Lower lobe of right lung (tissue), 2 donors: ENCODE measurements at regions not wholly inside any gene's neighbourhood (a gene's known extent, or its start where the extent isn't known, plus 50 kb on each side); places are given as distances from the start of the nearest gene placed in this dataset.

ENCODE experiments used
- ATAC-seq, 2 donors: fragments of 200-7000 bp; cut with Tn5 transposase; one replicate each; pipeline ENCODE4 v1.9.1; 2020 to 2022; ENCODE audit warnings: mild to moderate bottlenecking in 2 of 2, moderate library complexity in 2 of 2
- DNase-seq: peaks from one replicate; pipeline ENCODE4 v3.0.0-alpha.2; 2020
- H3K27ac ChIP-seq: fragments of 200-600 bp; one replicate; pipeline ENCODE4 v1.8.0; 2022
- H3K27me3 ChIP-seq: fragments of 200-600 bp; one replicate; pipeline ENCODE4 v1.8.0; 2022; ENCODE audit warnings: low read depth
- H3K36me3 ChIP-seq: fragments of 200-600 bp; one replicate; pipeline ENCODE4 v1.8.0; 2022; ENCODE audit warnings: mild to moderate bottlenecking
- H3K4me1 ChIP-seq: fragments of 200-600 bp; one replicate; pipeline ENCODE4 v1.8.0; 2022
- H3K4me3 ChIP-seq: fragments of 200-600 bp; one replicate; pipeline ENCODE4 v1.8.0; 2022; ENCODE audit warnings: mild to moderate bottlenecking
- H3K9me3 ChIP-seq: fragments of 200-600 bp; one replicate; pipeline ENCODE4 v1.8.0; 2022
- CTCF ChIP-seq: fragments of 200-600 bp; IDR thresholded peaks from one replicate; pipeline ENCODE4 v1.8.0; 2022; ENCODE audit warnings: antibody characterized with exemption, mild to moderate bottlenecking
- intact Hi-C: fragments of 100-400 bp; cut with DNase I; formaldehyde crosslinking; loops from one replicate; pipeline ENCODE4 v1.11.0; 2022
- donor health status: DM: no; HTN: yes; CAD: no; lungs with severe emphysema.

DNA sequence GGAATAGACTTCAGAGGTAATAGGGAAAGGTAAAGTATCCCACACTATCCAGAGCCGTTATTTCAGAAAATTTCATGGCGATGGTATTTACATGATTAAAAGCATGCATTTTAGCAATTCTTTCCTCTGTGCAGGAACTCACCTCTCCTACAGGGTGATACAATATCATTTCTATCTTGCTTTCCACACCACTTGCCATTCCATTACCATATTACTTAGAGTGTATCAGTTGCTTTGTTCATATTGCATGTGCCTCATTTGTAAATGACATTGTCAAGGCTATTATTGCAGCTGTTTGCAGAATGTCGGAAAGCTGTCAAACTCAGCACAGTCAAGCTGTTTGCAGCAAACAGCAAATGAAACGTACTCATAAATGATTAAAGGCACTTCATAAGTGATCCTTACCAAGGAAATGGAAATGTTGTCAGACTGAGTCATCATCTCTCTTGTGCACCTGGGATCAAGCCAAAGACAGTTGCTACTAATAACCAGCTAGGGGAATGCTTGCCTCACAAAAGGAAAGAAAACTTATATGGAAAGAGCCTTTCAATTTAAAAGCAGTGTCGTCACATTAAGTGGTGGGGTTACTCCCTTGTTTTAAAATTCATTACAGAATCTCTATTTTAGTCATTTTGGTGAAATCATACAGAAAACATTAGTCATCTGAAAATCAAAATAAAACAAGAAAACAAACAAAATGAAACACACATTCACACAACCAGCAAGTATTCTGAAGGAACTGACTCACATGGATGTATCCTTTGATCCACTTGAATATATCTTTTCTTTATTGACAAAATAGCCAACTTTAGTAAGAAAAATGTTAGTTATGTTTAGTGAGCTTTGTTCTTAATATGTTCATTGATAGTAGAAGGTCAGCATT, 1064.1 kb upstream of the CNTNAP5 start:
- no peak overlapping the region for H3K27ac ChIP-seq
- no peaks in the 10 kb centered on the region for H3K4me1 ChIP-seq
- no peak for TF ChIP-seq CTCF
- no peaks in the 10 kb centered on the region for H3K9me3 ChIP-seq
- ATAC-seq (peak; percentile 51 to 77), DNase-seq (no peak)
- H3K36me3 ChIP-seq: no peaks in the 10 kb centered on the region
- no peaks in the 10 kb centered on the region for H3K27me3 ChIP-seq
- intact Hi-C loops: no loop called here
- no peak overlapping the region for H3K4me3 ChIP-seq

DNA sequence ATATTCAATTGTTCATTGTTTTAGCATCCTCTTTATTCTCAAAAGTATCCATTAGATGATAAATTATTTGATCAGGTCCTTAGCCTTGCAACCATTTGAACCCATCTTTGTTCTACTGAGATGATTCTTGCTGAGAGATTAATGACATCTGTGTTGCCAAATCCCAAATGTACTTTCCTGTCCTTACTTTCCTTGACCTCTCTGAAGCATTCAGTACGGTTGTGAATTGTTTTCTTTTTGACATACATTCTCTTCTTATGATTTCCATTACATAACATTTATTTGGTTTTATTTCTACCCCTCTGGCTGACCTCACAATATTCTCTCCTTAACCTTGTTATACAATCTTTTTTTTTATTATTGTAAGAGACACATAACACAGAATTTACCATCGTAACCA, 1058.6 kb upstream of the CNTNAP5 start:
- no peak overlapping the region for H3K4me3 ChIP-seq
- TF ChIP-seq CTCF: no peak
- no peaks in the 10 kb centered on the region for H3K9me3 ChIP-seq
- no peaks in the 10 kb centered on the region for H3K4me1 ChIP-seq
- no peak overlapping the region for H3K27ac ChIP-seq
- DNase-seq (no peak), ATAC-seq (no peak)
- H3K36me3 ChIP-seq: no peaks in the 10 kb centered on the region
- H3K27me3 ChIP-seq: no peaks in the 10 kb centered on the region
- intact Hi-C loops: no loop called here

- ATAC-seq (no peak), DNase-seq (no peak)
- TF ChIP-seq CTCF: no peak
- no peak overlapping the region for H3K4me3 ChIP-seq
- H3K27ac ChIP-seq: no peak overlapping the region
- intact Hi-C loops: no loop called here
- no peaks in the 10 kb centered on the region for H3K27me3 ChIP-seq
- no peaks in the 10 kb centered on the region for H3K4me1 ChIP-seq
- no peaks in the 10 kb centered on the region for H3K36me3 ChIP-seq
- H3K9me3 ChIP-seq: no peaks in the 10 kb centered on the region
Measured at GRCh38 chr2:122977580-122977979, 1047.5 kb upstream of the CNTNAP5 start.

DNA sequence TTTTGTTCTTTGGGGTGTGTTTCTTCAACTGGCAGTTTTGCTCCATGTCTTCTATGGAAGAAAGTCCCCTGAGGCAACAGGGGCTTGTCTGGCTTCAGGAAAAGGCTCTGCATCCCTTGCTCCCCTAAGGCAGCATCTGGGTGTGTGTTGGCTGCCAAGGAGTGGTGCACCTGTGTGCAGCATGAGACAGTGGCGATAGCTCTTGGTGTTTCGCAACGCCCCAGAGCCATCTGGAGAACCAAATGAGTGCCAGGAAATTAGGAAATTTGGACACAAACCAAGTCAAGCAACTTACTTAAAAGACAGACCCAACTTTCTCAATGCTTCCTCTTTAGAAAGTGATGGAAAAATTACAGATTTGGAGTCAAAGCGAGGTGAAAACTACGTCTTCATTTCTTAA, 1044.4 kb upstream of the CNTNAP5 start:
- Histone ChIP-seq H3K4me3 (no peak overlapping the region), H3K27ac (no peak overlapping the region), H3K4me1 (no peaks in the 10 kb centered on the region), H3K9me3 (no peaks in the 10 kb centered on the region), H3K36me3 (no peaks in the 10 kb centered on the region), H3K27me3 (no peaks in the 10 kb centered on the region)
- intact Hi-C loops: no loop called here
- ATAC-seq: peak; percentile 75 to 80
- no peak for TF ChIP-seq CTCF
- peak; percentile 44 for DNase-seq

DNA sequence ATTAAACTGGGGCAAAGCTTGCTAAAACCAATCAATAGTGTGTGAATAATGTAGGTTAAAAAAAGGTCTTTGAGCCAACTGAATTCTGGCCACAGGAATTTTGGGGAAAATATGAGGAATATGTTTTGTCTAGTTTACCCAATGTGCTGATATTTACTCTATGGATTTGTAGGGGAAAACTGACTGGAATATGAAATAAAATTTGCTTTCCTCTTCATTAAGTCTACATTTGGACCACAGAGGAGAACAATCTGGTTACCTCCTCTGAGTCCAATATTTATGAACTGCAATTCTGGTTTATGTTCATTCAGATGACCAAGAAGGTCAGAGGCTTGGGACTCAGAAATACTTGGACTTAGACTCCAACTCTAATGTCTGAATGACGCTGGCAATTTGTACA, 1042.2 kb upstream of the CNTNAP5 start:
- DNase-seq (no peak), ATAC-seq (no peak)
- Histone ChIP-seq H3K27ac (no peak overlapping the region), H3K27me3 (no peaks in the 10 kb centered on the region), H3K4me3 (no peak overlapping the region), H3K4me1 (no peaks in the 10 kb centered on the region), H3K36me3 (no peaks in the 10 kb centered on the region), H3K9me3 (no peaks in the 10 kb centered on the region)
- no peak for TF ChIP-seq CTCF
- intact Hi-C loops: no loop called here
